Kasumi-1 (cell line): ENCODE measurements at regions not wholly inside any gene's neighbourhood (a gene's known extent, or its start where the extent isn't known, plus 50 kb on each side); places are given as distances from the start of the nearest gene placed in this dataset.

Experiments
- DNase-seq, 2 experiments: peaks; one replicate each; lab custom pipeline; 2025; lab: John Stamatoyannopoulos, UW

GRCh38 chr7:21146642-21147423, 281.1 kb upstream of the SP4 start:
- DNase-seq = no peak

- DNase-seq = no peak
Measured at GRCh38 chr7:21149809-21150208, 278.1 kb upstream of the SP4 start.

GRCh38 chr7:21154614-21155013, 273.3 kb upstream of the SP4 start:
- DNase-seq = no peak

GRCh38 chr7:21159506-21159905, 268.4 kb upstream of the SP4 start:
- DNase-seq = no peak

GRCh38 chr7:21160401-21160800, 267.5 kb upstream of the SP4 start:
- no peak for DNase-seq

- no peak for DNase-seq
Measured at GRCh38 chr7:21167942-21168341, 259.9 kb upstream of the SP4 start.

GRCh38 chr7:21169667-21170580, 258.0 kb upstream of the SP4 start:
- DNase-seq = no peak

- DNase-seq = no peak
Measured at GRCh38 chr7:21172800-21173199, 255.1 kb upstream of the SP4 start.

GRCh38 chr7:21173436-21173835, 254.4 kb upstream of the SP4 start:
- no peak for DNase-seq

- no peak for DNase-seq
Measured at GRCh38 chr7:21175714-21176113, 252.2 kb upstream of the SP4 start.

GRCh38 chr7:21184942-21185652, 242.8 kb upstream of the SP4 start:
- DNase-seq = no peak

GRCh38 chr7:21185653-21186265, 242.1 kb upstream of the SP4 start:
- no peak for DNase-seq

- no peak for DNase-seq
Measured at GRCh38 chr7:21191321-21192073, 236.4 kb upstream of the SP4 start.

- no peak for DNase-seq
Measured at GRCh38 chr7:21192657-21193056, 235.2 kb upstream of the SP4 start.

- no peak for DNase-seq
Measured at GRCh38 chr7:21193895-21194294, 234.0 kb upstream of the SP4 start.

GRCh38 chr7:21194936-21195335, 232.9 kb upstream of the SP4 start:
- no peak for DNase-seq

- DNase-seq = no peak
Measured at GRCh38 chr7:21198921-21199320, 229.0 kb upstream of the SP4 start.

GRCh38 chr7:21200503-21200902, 227.4 kb upstream of the SP4 start:
- no peak for DNase-seq

- DNase-seq = no peak
Measured at GRCh38 chr7:21214657-21215056, 213.2 kb upstream of the SP4 start.

GRCh38 chr7:21215307-21215706, 212.6 kb upstream of the SP4 start:
- DNase-seq = no peak

GRCh38 chr7:21217365-21217764, 210.5 kb upstream of the SP4 start:
- no peak for DNase-seq
